Liver (tissue), 8 donors: ENCODE measurements at regions not wholly inside any gene's neighbourhood (a gene's known extent, or its start where the extent isn't known, plus 50 kb on each side); places are given as distances from the start of the nearest gene placed in this dataset.

Experiments
- DNase-seq: peaks from one replicate; pipeline ENCODE4 v3.0.0-alpha.2; 2017; ENCODE audit warnings: low spot score
- H3K27ac ChIP-seq, 2 donors: one replicate each; pipeline ENCODE4 v1.7.0; 2013; ENCODE audit warnings: inconsistent platforms in 2 of 2, low read length in 2 of 2, control low read depth in 1 of 2, low read depth in 1 of 2, mild to moderate bottlenecking in 1 of 2
- H3K27me3 ChIP-seq, 4 donors: one replicate each; pipeline versions ENCODE4 v1.6.1 to v1.7.0; 2013; ENCODE audit warnings: low read length in 3 of 4, inconsistent platforms in 1 of 4, mild to moderate bottlenecking in 1 of 4, moderate library complexity in 1 of 4; ENCODE audit not compliant: control insufficient read depth in 4 of 4, insufficient read depth in 4 of 4
- H3K36me3 ChIP-seq, 4 donors: one replicate each; pipeline versions ENCODE4 v1.6.1 to v1.7.0; 2013; ENCODE audit warnings: low read length in 3 of 4, mild to moderate bottlenecking in 3 of 4, low read depth in 1 of 4, moderate library complexity in 1 of 4; ENCODE audit not compliant: control insufficient read depth in 4 of 4, insufficient read depth in 3 of 4
- H3K4me1 ChIP-seq, 4 donors: one replicate each; pipeline versions ENCODE4 v1.6.1 to v1.7.0; 2013; ENCODE audit warnings: low read length in 3 of 4, mild to moderate bottlenecking in 3 of 4, moderate library complexity in 1 of 4; ENCODE audit not compliant: control insufficient read depth in 4 of 4, insufficient read depth in 4 of 4
- H3K4me3 ChIP-seq, 3 donors: one replicate each; pipeline versions ENCODE4 v1.6.1 to v1.7.0; 2013; ENCODE audit warnings: low read length in 3 of 3, control low read depth in 1 of 3, low read depth in 1 of 3, mild to moderate bottlenecking in 1 of 3
- H3K9ac ChIP-seq, 2 donors: one replicate each; pipeline ENCODE4 v1.7.0; 2013; ENCODE audit warnings: low read length in 2 of 2, mild to moderate bottlenecking in 2 of 2, moderate library complexity in 2 of 2, control low read depth in 1 of 2, low read depth in 1 of 2
- H3K9me3 ChIP-seq, 4 donors: one replicate each; pipeline versions ENCODE4 v1.6.1 to v1.7.0; 2013; ENCODE audit warnings: low read length in 3 of 4; ENCODE audit not compliant: control insufficient read depth in 4 of 4
- ATF3 ChIP-seq: IDR thresholded peaks from 2 replicates; pipeline ENCODE4 v1.6.1; 2016; ENCODE audit warnings: antibody characterized with exemption
- CTCF ChIP-seq: fragments of 150-350 bp; IDR thresholded peaks from 2 replicates; pipeline ENCODE4 v1.5.1; 2017; ENCODE audit warnings: improper control_type of control experiment, low read depth, low read length; ENCODE audit not compliant: missing input control
- EGR1 ChIP-seq, 2 donors: IDR thresholded peaks; 2 replicates each; pipeline ENCODE4 v1.6.1; 2016 to 2018; ENCODE audit warnings: antibody characterized with exemption in 2 of 2, low read depth in 2 of 2
- FOXA1 ChIP-seq: IDR thresholded peaks from 2 replicates; pipeline ENCODE4 v1.6.1; 2016; ENCODE audit warnings: antibody characterized with exemption
- FOXA2 ChIP-seq: IDR thresholded peaks from 2 replicates; pipeline ENCODE4 v1.6.1; 2016; ENCODE audit warnings: antibody characterized with exemption
- GABPA ChIP-seq, 2 donors: IDR thresholded peaks in 1 of 2; conservative IDR thresholded peaks in 1 of 2; 2 replicates each; pipeline ENCODE4 v1.6.1; 2016; ENCODE audit warnings: antibody characterized with exemption in 2 of 2, mild to moderate bottlenecking in 1 of 2, moderate library complexity in 1 of 2
- HNF4A ChIP-seq, 2 donors: conservative IDR thresholded peaks; 2 replicates each; pipeline ENCODE4 v1.6.1; 2016; ENCODE audit warnings: antibody characterized with exemption in 2 of 2, mild to moderate bottlenecking in 2 of 2
- HNF4G ChIP-seq: IDR thresholded peaks from 2 replicates; pipeline ENCODE4 v1.6.1; 2016; ENCODE audit warnings: antibody characterized with exemption
- JUND ChIP-seq, 2 donors: IDR thresholded peaks; 2 replicates each; pipeline ENCODE4 v1.6.1; 2016; ENCODE audit warnings: antibody characterized with exemption in 2 of 2
- MAX ChIP-seq: IDR thresholded peaks from 2 replicates; pipeline ENCODE4 v1.6.1; 2016; ENCODE audit warnings: antibody characterized with exemption
- NR2F2 ChIP-seq: IDR thresholded peaks from 2 replicates; pipeline ENCODE4 v1.6.1; 2016; ENCODE audit warnings: antibody characterized with exemption
- RAD21 ChIP-seq, 2 donors: IDR thresholded peaks; 2 replicates each; pipeline ENCODE4 v1.6.1; 2016; ENCODE audit warnings: antibody characterized with exemption in 2 of 2, mild to moderate bottlenecking in 2 of 2
- REST ChIP-seq: IDR thresholded peaks from 2 replicates; pipeline ENCODE4 v1.6.1; 2016; ENCODE audit warnings: antibody characterized with exemption, mild to moderate bottlenecking
- RXRA ChIP-seq, 2 donors: IDR thresholded peaks; 2 replicates each; pipeline ENCODE4 v1.6.1; 2017 to 2018; ENCODE audit warnings: antibody characterized with exemption in 2 of 2, mild to moderate bottlenecking in 1 of 2
- SP1 ChIP-seq: IDR thresholded peaks from 2 replicates; pipeline ENCODE4 v1.6.1; 2018; ENCODE audit warnings: antibody characterized with exemption, mild to moderate bottlenecking
- TAF1 ChIP-seq: conservative IDR thresholded peaks from 2 replicates; pipeline ENCODE4 v1.6.1; 2016; ENCODE audit warnings: antibody characterized with exemption, mild to moderate bottlenecking
- YY1 ChIP-seq: IDR thresholded peaks from 2 replicates; pipeline ENCODE4 v1.6.1; 2016; ENCODE audit warnings: antibody characterized with exemption, mild to moderate bottlenecking
- ZBTB33 ChIP-seq: IDR thresholded peaks from 2 replicates; pipeline ENCODE4 v1.6.1; 2016; ENCODE audit warnings: antibody characterized with exemption
- WGBS: extraction: QIAGEN DNeasy Blood & Tissue Kit; methylation state at CpG from one replicate; pipeline ENCODE4 v1.1.7; 2013; 5-methylcytosine and 5-hydroxymethylcytosine counted together
- donor health status: healthy.
- donor health status: healthy.
- donor health status: healthy.
- donor health status: healthy.
- donor health status: healthy.

GRCh38 chr20:60813066-60813465, 439.0 kb upstream of the CDH4 start:
- 55% methylated on average over 5 of the region's 5 CpGs for WGBS
- H3K4me3 ChIP-seq = no peak overlapping the region
- H3K36me3 ChIP-seq = no peaks in the 10 kb centered on the region
- no peaks in the 10 kb centered on the region for H3K27me3 ChIP-seq
- no peak overlapping the region for H3K27ac ChIP-seq
- DNase-seq = no peak
- H3K9me3 ChIP-seq = peaks cover 0 to 1% (median 0%) of the 10 kb centered on the region in 4 donors
- TF ChIP-seq SP1 (no peak), REST (no peak), ZBTB33 (no peak), RAD21 (IDR thresholded peaks at IDR 0.05) (no peak), MAX (no peak), JUND (IDR thresholded peaks at IDR 0.05) (no peak), GABPA (IDR thresholded peaks at IDR 0.05 in 1 of 2, conservative IDR thresholded peaks at IDR 0.05 in 1 of 2) (no peak), FOXA1 (no peak), ATF3 (no peak), CTCF (no peak), NR2F2 (no peak), FOXA2 (no peak), EGR1 (IDR thresholded peaks at IDR 0.05; ENCODE audit: low read depth in 2 of 2) (no peak), TAF1 (no peak), RXRA (IDR thresholded peaks at IDR 0.05) (no peak), YY1 (no peak), HNF4G (no peak), HNF4A (conservative IDR thresholded peaks at IDR 0.05) (no peak)
- no peak overlapping the region for H3K9ac ChIP-seq
- H3K4me1 ChIP-seq = no peaks in the 10 kb centered on the region

- no peak overlapping the region for H3K4me3 ChIP-seq
- WGBS = 82% methylated on average over 6 of the region's 6 CpGs
- H3K27ac ChIP-seq = no peak overlapping the region
- no peaks in the 10 kb centered on the region for H3K27me3 ChIP-seq
- H3K9ac ChIP-seq = no peak overlapping the region
- peaks cover 0 to 1% (median 0%) of the 10 kb centered on the region in 4 donors for H3K9me3 ChIP-seq
- H3K4me1 ChIP-seq = no peaks in the 10 kb centered on the region
- DNase-seq = no peak
- no peaks in the 10 kb centered on the region for H3K36me3 ChIP-seq
- TF ChIP-seq REST (no peak), NR2F2 (no peak), SP1 (no peak), GABPA (IDR thresholded peaks at IDR 0.05 in 1 of 2, conservative IDR thresholded peaks at IDR 0.05 in 1 of 2) (no peak), TAF1 (no peak), JUND (IDR thresholded peaks at IDR 0.05) (no peak), RXRA (IDR thresholded peaks at IDR 0.05) (no peak), MAX (no peak), RAD21 (IDR thresholded peaks at IDR 0.05) (no peak), HNF4G (no peak), EGR1 (IDR thresholded peaks at IDR 0.05; ENCODE audit: low read depth in 2 of 2) (no peak), ZBTB33 (no peak), YY1 (no peak)
These were observed 436.4 kb upstream of the CDH4 start for GRCh38 chr20:60815656-60816055.
